ENCODE measurements at regions not wholly inside any gene's neighbourhood (a gene's known extent, or its start where the extent isn't known, plus 50 kb on each side); places are given as distances from the start of the nearest gene placed in this dataset.

DNA sequence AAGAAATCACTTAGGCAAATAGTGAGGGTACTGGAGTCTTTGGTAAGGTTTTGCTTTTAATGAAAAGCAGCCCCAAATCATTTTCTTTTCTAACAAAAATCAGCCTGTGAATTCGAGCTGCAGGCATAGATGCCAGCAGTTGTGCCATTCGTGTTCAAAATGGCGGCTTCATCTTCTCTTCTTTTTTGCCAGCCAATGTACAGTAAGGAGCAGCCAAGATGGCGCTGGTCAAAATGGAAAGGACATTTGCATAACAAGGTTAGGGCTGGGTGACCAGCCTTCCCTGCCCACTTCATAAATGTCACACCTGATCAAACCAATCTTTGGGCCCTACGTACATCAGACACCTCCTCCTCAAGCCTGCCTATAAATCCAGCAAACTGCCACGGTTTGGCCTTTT, 100.2 kb upstream of the RGS1 start:
- H3K9ac ChIP-seq (ENCODE audit: control insufficient read depth, extremely low read depth, insufficient read depth, low read length), result no peak overlapping the region
- H3K27ac ChIP-seq (ENCODE audit: control insufficient read depth, insufficient read depth, low read length), result no peak overlapping the region
- no peaks in the 10 kb centered on the region for H3K79me2 ChIP-seq (ENCODE audit: control insufficient read depth, insufficient read depth, low read length)
- H4K20me1 ChIP-seq (ENCODE audit: control insufficient read depth, extremely low read depth, insufficient read depth, low read length), result no peaks in the 10 kb centered on the region
- no peak overlapping the region for H3K4me2 ChIP-seq (ENCODE audit: control insufficient read depth, extremely low read depth, insufficient read depth, low read depth, low read length)
- H3K9me1 ChIP-seq (ENCODE audit: control insufficient read depth, extremely low read depth, insufficient read depth, low read length), result no peaks in the 10 kb centered on the region
- no peaks in the 10 kb centered on the region for H3K9me3 ChIP-seq (ENCODE audit: control insufficient read depth, low read depth, low read length)
- peaks cover 5% of the 10 kb centered on the region for H3K27me3 ChIP-seq (ENCODE audit: control insufficient read depth, extremely low read depth, insufficient read depth, low read length)
- no peak overlapping the region for H3K4me3 ChIP-seq (ENCODE audit: control insufficient read depth in 2 of 3, extremely low read depth in 1 of 3, insufficient read depth in 2 of 3, low read depth in 1 of 3, low read length in 3 of 3)
- no peak for FAIRE-seq
- peaks cover 3% of the 10 kb centered on the region for H3K4me1 ChIP-seq (ENCODE audit: control insufficient read depth, extremely low read depth, insufficient read depth, low read length)
- no peak overlapping the region for H2AFZ ChIP-seq (ENCODE audit: control insufficient read depth, low read length)
- TF ChIP-seq, protein P1, sequence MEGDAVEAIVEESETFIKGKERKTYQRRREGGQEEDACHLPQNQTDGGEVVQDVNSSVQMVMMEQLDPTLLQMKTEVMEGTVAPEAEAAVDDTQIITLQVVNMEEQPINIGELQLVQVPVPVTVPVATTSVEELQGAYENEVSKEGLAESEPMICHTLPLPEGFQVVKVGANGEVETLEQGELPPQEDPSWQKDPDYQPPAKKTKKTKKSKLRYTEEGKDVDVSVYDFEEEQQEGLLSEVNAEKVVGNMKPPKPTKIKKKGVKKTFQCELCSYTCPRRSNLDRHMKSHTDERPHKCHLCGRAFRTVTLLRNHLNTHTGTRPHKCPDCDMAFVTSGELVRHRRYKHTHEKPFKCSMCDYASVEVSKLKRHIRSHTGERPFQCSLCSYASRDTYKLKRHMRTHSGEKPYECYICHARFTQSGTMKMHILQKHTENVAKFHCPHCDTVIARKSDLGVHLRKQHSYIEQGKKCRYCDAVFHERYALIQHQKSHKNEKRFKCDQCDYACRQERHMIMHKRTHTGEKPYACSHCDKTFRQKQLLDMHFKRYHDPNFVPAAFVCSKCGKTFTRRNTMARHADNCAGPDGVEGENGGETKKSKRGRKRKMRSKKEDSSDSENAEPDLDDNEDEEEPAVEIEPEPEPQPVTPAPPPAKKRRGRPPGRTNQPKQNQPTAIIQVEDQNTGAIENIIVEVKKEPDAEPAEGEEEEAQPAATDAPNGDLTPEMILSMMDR (optimal IDR thresholded peaks at IDR 0.05 in 1 of 3, IDR thresholded peaks at IDR 0.05 in 1 of 3, conservative IDR thresholded peaks at IDR 0.05 in 1 of 3; ENCODE audit: extremely low read depth in 1 of 3, insufficient read depth in 2 of 3, low read length in 3 of 3), result no peak
- TF ChIP-seq EZH2 (IDR thresholded peaks at IDR 0.05; ENCODE audit: low read length), result no peak
- dilution Hi-C loops (cut with MboI; ENCODE audit: extremely low pct_ligation_motif_present, low sequenced_read_pairs), result no loop called here
- DNase-seq (ENCODE audit: low read depth, low spot score), result no peak
- no peaks in the 10 kb centered on the region for H3K36me3 ChIP-seq (ENCODE audit: control insufficient read depth in 2 of 2, extremely low read depth in 1 of 2, insufficient read depth in 2 of 2, low read length in 2 of 2)

DNA sequence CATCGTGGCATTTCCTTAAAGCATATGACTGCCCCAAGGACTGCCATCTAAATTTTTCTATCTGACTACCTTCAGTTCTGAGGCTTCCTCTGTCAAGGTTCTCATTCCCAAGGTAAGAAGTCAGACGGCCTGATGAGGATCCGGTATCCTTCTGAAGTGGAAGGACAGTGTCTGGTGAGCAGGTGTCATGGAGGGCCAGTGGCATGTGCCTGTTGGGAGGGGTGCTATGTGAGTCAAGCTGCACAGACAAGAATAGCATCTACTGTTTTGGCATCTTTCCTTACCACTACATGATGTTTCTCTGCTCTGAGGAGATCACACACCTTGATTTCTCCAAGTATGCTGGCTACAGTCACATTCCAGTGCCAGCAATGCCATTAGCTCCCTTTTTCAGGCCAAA, 99.6 kb upstream of the RGS1 start:
- Histone ChIP-seq H3K9ac (ENCODE audit: control insufficient read depth, extremely low read depth, insufficient read depth, low read length) (no peak overlapping the region), H3K79me2 (ENCODE audit: control insufficient read depth, insufficient read depth, low read length) (no peaks in the 10 kb centered on the region), H3K9me3 (ENCODE audit: control insufficient read depth, low read depth, low read length) (no peaks in the 10 kb centered on the region), H3K4me3 (ENCODE audit: control insufficient read depth in 2 of 3, extremely low read depth in 1 of 3, insufficient read depth in 2 of 3, low read depth in 1 of 3, low read length in 3 of 3) (no peak overlapping the region), H3K36me3 (ENCODE audit: control insufficient read depth in 2 of 2, extremely low read depth in 1 of 2, insufficient read depth in 2 of 2, low read length in 2 of 2) (no peaks in the 10 kb centered on the region), H3K27ac (ENCODE audit: control insufficient read depth, insufficient read depth, low read length) (no peak overlapping the region), H2AFZ (ENCODE audit: control insufficient read depth, low read length) (no peak overlapping the region), H3K4me2 (ENCODE audit: control insufficient read depth, extremely low read depth, insufficient read depth, low read depth, low read length) (no peak overlapping the region), H3K27me3 (ENCODE audit: control insufficient read depth, extremely low read depth, insufficient read depth, low read length) (peaks cover 5% of the 10 kb centered on the region), H4K20me1 (ENCODE audit: control insufficient read depth, extremely low read depth, insufficient read depth, low read length) (no peaks in the 10 kb centered on the region), H3K9me1 (ENCODE audit: control insufficient read depth, extremely low read depth, insufficient read depth, low read length) (no peaks in the 10 kb centered on the region), H3K4me1 (ENCODE audit: control insufficient read depth, extremely low read depth, insufficient read depth, low read length) (peaks cover 3% of the 10 kb centered on the region)
- DNase-seq (ENCODE audit: low read depth, low spot score), result no peak
- no peak for TF ChIP-seq EZH2 (IDR thresholded peaks at IDR 0.05; ENCODE audit: low read length)
- TF ChIP-seq, protein P1 (optimal IDR thresholded peaks at IDR 0.05 in 1 of 3, IDR thresholded peaks at IDR 0.05 in 1 of 3, conservative IDR thresholded peaks at IDR 0.05 in 1 of 3; ENCODE audit: extremely low read depth in 1 of 3, insufficient read depth in 2 of 3, low read length in 3 of 3), result no peak
- no peak for FAIRE-seq
- dilution Hi-C loops (cut with MboI; ENCODE audit: extremely low pct_ligation_motif_present, low sequenced_read_pairs), result no loop called here

Data from keratinocyte (primary cell).